ENCODE measurements at regions not wholly inside any gene's neighbourhood (a gene's known extent, or its start where the extent isn't known, plus 50 kb on each side); places are given as distances from the start of the nearest gene placed in this dataset.
"Not testable (repeated sequence)": the region's sequence is repeated elsewhere in the genome, so short reads cannot be mapped to it uniquely, and the experiment has no call there.

- DNase-seq, result no peak
These were observed 1667.8 kb downstream of the MRPL39 start for GRCh38 chr21:23939369-23940065.

DNA sequence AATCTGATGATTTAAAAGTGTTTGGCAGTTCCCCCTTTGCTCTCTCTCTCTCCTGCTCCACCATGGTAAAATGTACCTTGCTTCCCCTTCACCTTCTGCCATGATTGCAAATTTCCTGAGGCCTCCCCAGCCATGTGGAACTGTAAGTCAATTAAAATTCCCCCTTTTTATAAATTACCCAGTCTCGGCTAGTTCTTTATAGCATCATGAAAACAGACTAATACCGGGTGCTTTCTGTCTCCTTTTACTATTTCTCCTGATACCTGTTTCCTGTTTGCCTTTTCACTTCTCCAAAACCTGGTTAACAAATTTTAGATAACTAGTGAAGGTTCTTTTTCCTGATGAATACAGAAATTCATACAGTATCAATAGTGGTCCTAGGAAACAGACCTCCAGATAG lies 1670.3 kb downstream of the MRPL39 start:
- no peak for DNase-seq

DNA sequence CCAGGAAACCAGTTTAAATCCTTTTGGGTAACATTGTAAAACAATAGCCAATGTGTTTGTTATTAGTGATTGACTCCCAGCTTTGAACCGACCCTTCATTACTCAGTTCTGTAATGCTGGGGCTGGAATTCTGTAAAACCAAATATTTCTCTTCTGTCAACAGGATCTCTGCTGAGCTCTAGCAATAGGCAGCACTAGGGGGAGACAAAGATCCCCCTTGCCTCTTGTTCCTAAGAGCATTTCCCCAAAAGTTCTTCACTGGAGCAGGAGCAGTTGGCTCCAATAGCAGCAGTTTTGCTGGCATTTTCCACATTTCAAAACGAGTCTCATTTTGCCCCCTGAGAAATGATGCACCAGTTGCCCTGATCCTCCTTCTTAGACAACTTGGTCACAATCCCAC lies 1671.1 kb downstream of the MRPL39 start:
- DNase-seq, result peak; percentile 12

GRCh38 chr21:23930565-23930964 lies 1676.7 kb downstream of the MRPL39 start:
- no peak for DNase-seq

DNA sequence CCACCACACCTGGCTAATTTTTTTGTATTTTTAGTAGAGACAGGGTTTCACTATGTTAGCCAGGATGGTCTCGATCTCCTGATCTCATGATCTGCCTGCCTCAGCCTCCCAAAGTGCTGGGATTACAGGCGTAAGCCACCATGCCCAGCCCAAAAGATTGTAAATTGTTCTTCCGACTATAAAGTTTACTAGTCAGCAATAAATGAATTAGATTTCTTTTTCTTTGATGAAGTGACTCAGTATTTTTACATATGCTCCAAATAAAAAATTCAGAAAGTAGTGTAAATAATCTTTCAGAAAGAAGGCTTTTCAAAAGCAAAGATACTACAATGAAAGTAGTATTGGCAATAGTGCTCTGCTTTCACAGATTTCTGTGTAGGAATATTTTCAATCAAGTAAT lies 1680.9 kb downstream of the MRPL39 start:
- not testable (repeated sequence) for DNase-seq

- DNase-seq, result no peak
These were observed 1685.4 kb downstream of the MRPL39 start for GRCh38 chr21:23921670-23922418.

GRCh38 chr21:23900727-23901126 lies 1706.6 kb downstream of the MRPL39 start:
- no peak for DNase-seq

DNA sequence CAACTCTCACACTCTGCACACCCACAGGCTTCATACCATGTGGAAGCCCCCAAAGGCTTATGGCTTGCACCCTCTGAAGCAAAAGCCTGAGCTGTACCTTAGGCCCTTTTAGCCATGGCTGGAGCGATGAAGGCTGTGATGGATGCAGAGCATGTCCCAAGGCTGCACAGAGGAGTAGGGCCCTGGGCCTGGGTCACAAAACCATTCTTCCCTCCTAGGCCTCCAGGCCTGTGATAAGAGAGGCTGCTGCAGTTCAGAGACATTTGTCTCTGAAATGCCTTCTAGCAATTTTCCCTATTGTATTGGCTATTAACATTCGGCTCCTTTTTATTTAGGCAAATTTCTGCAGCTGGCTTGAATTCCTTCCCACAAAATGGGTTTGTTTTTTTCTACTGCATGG lies 1707.7 kb downstream of the MRPL39 start:
- DNase-seq, result no peak

DNA sequence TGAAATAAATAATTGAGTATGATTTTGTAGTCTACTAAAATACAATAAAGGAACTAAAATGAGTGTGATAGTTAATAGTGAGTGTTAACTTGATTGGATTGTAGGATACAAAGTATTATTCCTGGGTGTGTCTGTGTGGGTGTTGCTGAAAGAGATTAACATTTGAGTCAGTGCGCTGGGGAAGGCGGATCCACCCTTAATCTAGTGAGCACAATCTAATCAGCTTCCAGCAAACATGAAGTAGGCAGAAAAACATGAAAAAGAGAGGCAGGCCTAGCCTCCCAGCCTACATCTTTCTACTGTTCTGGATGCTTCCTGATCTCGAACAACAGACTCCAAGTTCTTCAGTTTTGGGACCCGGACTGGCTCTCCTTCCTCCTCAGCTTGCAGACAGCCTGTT lies 1716.6 kb downstream of the MRPL39 start:
- DNase-seq, result no peak

GRCh38 chr21:23887725-23888306 lies 1719.5 kb downstream of the MRPL39 start:
- peak; percentile 35 for DNase-seq

GRCh38 chr21:23886828-23887724 lies 1720.2 kb downstream of the MRPL39 start:
- no peak for DNase-seq

DNA sequence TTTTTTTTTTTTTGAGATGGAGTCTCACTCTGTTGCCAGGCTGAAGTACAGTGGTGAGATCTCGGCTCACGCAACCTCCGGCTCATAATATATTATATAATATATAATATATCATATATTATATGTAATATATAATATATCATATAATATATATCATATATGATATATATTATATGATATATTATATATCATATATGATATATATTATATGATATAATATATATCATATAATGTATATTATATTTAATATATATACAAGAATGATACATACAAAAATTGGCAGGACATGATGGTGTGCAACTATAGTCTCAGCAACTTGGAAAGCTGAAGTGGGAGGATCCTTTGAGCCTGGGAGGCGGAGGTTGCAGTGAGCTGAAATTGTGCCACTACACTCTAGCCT lies 1725.5 kb downstream of the MRPL39 start:
- DNase-seq, result no peak

DNA sequence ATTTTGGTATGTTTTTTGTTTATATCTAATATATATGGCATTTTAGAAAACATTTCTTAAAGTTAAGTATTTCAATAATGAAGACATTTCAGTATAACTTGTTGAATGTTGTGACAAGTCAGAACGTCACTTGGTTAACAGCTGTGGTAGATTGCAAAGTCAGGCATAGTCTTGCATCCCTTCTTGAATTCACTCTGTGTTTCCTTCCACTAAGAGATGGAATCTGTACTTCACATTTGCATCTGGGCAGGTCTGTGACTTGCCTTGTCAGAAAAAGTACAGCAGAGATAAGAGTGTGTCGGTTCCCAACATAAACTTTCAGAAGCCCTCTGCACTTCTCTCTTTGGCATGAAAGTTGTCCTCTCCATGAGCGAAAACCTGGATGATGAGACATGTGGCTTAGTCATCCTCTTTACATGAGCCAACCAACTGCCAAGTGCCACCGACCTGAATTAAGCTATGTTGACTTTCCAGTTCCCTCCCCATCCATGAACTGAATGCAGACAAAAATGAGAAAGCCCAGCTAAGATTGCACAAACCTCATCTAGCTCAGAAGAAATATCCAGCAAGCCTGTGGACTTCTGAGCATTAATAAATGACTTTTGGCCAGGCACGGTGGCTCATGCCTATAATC lies 1730.2 kb downstream of the MRPL39 start:
- DNase-seq, result no peak

DNA sequence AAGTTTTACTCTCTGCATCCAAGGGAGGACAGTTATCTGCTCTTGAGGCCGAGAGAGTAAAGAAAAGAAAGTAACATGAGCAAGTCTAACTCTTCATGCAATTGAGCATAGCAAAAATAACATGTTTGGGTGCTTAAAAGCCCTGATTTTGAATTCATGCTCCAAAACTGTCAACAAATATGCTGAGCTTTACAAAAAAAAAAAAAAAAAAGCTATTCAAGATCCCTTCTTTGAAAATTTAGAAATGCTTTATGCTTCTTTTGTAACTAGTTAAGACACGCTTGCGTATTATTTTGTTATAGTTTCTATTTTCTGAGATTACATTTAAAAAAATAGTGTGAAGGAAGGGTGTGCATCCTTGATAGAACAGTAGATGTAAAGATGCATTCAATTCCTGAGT lies 1733.0 kb downstream of the MRPL39 start:
- no peak for DNase-seq

GRCh38 chr21:23861911-23862504 lies 1745.3 kb downstream of the MRPL39 start:
- no peak for DNase-seq

DNA sequence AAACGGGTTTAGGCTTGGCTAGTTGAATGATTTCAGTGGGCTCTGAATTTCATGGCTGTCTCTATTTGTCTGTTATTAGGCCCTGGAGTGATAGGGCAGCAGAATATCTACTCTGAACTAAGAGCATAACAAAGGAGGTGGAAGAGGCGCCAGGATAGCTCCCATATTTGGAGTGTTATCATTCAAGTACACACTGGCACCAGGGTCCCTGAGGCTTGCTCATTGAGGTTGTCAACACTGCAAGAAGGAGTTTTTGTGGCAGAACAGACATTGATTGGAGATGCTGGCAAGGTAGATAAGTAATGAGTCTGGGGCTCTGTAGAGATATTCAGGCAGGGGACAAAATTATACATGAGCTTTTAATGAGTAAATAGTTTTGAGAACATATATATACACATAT lies 1748.4 kb downstream of the MRPL39 start:
- DNase-seq, result no peak

- peak; percentile 59 for DNase-seq
These were observed 1753.4 kb downstream of the MRPL39 start for GRCh38 chr21:23853796-23854379.

DNA sequence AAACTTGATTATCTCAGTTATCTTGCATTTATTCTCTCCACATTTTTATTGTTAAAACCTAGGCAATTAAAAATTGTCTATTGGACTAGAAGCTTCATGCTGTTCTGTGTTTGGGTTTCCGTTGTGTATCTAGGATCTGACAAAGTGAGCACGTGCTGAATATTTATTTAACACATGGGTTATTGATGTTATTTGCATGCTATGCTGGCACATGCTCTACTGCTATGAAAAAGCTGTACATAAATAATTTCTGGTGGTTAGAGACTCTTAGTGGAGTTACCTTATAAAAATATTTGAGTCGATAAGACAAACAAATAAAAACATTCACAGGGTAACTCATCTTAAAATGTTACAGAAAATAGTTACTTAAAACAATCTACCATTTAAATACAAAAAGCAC lies 1769.7 kb downstream of the MRPL39 start:
- peak; percentile 44 for DNase-seq

- no peak for DNase-seq
These were observed 1784.5 kb downstream of the MRPL39 start for GRCh38 chr21:23822760-23823159.

DNA sequence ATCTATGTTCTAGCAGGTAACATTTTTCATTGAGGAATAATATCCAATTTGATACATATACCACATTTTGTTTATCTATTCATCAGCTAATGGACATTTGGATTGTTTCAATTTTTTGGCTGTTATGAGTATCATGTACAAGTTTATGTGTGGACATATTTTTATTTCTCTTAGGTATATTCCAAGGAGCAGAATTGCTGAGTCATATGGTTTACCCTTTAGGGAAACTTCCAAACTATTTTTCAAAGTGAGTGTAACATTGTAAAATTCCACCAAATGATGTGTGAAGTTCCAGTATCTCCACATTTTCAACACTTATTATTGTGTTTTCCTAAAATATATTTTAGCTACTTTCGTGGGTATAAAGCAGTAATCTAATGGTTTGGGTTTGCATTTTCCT lies 1789.9 kb downstream of the MRPL39 start:
- no peak for DNase-seq

DNA sequence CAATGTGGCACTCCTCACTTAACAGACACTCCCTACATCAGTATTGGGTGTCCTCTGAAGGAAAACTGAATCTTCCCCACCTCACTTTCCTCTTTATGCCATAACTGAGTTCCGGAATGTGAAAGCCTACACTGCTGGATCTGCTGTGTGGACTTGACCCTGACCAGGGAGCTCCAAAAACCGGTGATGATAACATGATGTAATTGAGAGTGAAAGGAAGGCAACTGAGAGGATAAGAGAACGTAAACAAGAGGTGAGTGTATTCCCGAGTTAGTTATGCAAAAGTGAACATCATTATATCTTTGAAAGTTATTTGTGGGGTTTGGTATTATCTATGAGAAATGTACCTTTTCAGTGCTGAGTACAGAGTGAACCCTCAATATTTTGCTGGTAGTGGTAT lies 1794.8 kb downstream of the MRPL39 start:
- DNase-seq, result no peak

DNA sequence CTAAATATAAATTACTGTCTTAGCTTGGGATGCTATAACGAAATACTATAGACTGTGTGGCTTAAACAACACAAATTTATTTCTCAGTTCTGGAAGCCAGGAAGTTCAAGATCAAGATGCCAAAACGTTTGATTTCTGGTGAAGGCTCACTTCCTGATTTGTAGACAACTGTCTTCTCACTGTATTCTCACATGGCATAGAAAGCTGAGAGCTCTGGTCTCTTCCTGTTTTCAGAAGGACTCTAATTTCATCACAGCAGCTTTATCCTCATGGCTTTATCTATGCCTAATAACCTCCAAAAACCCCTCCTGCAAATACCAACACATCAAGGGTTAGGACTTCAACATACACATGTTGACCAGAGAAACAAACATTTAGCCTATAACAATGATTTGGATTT lies 1795.5 kb downstream of the MRPL39 start:
- DNase-seq, result no peak

All from NCI-H748 treated with DMSO at 0.1 percent for 48 hours (cell line).